DND-41 (cell line): ENCODE measurements at regions not wholly inside any gene's neighbourhood (a gene's known extent, or its start where the extent isn't known, plus 50 kb on each side); places are given as distances from the start of the nearest gene placed in this dataset.

Experiments used
- ATAC-seq: fragments of 200-7000 bp; cut with Tn5 transposase; 3 replicates; pipeline ENCODE4 v1.9.1; 2021; ENCODE audit warnings: low read depth; ENCODE audit not compliant: insufficient read depth
- DNase-seq: peaks from one replicate; pipeline ENCODE4 v3.0.0-alpha.2; 2020
- H2AFZ ChIP-seq: 2 replicates; pipeline ENCODE4 v1.6.0; 2012; ENCODE audit warnings: low read depth, low read length
- H3K27ac ChIP-seq: 2 replicates; pipeline ENCODE4 v1.5.1; 2012; ENCODE audit warnings: low read length, inconsistent platforms
- H3K27me3 ChIP-seq: fragments of 200-600 bp; sonication (generic); 2 replicates; pipeline ENCODE4 v1.6.0; 2012; ENCODE audit warnings: low read length, mild to moderate bottlenecking, inconsistent platforms; ENCODE audit not compliant: insufficient read depth, poor library complexity
- H3K36me3 ChIP-seq: 2 replicates; pipeline ENCODE4 v1.5.1; 2012; ENCODE audit warnings: low read length, inconsistent platforms; ENCODE audit not compliant: insufficient read depth
- H3K4me1 ChIP-seq: 2 replicates; pipeline ENCODE4 v1.5.1; 2012; ENCODE audit warnings: mild to moderate bottlenecking, low read length; ENCODE audit not compliant: insufficient read depth
- H3K4me2 ChIP-seq: 2 replicates; pipeline ENCODE4 v1.6.0; 2012; ENCODE audit warnings: mild to moderate bottlenecking, moderate library complexity, low read length, inconsistent platforms; ENCODE audit not compliant: insufficient read depth
- H3K4me3 ChIP-seq, 2 experiments: fragments of 200-600 bp in 1 of 2; shearing (Covaris generic) in 1 of 2; 2 replicates each; pipeline ENCODE4 v1.5.1; 2012 to 2016; ENCODE audit warnings: inconsistent platforms in 2 of 2, low read length in 2 of 2, mild to moderate bottlenecking in 2 of 2, low read depth in 1 of 2, moderate library complexity in 1 of 2
- H3K79me2 ChIP-seq: 2 replicates; pipeline ENCODE4 v1.6.0; 2012; ENCODE audit warnings: low read length, inconsistent platforms; ENCODE audit not compliant: insufficient read depth
- H3K9ac ChIP-seq: 2 replicates; pipeline ENCODE4 v1.6.0; 2012; ENCODE audit warnings: low read depth, mild to moderate bottlenecking, inconsistent platforms, low read length, moderate library complexity
- H3K9me3 ChIP-seq: 2 replicates; pipeline ENCODE4 v1.5.1; 2012; ENCODE audit warnings: low read length, moderate library complexity, mild to moderate bottlenecking, inconsistent platforms; ENCODE audit not compliant: insufficient read depth, severe bottlenecking
- H4K20me1 ChIP-seq: 2 replicates; pipeline ENCODE4 v1.6.0; 2012; ENCODE audit warnings: low read length; ENCODE audit not compliant: insufficient read depth
- EZH2 ChIP-seq: IDR thresholded peaks from 3 replicates; pipeline ENCODE4 v1.6.1; 2012; ENCODE audit warnings: borderline replicate concordance, low read depth, mild to moderate bottlenecking, moderate library complexity, low read length, inconsistent platforms; ENCODE audit not compliant: severe bottlenecking
- TF ChIP-seq, protein P1 (sequence below): IDR thresholded peaks from 2 replicates; pipeline ENCODE4 v1.5.1; 2012; ENCODE audit warnings: borderline replicate concordance, low read length, moderate library complexity, mild to moderate bottlenecking; ENCODE audit not compliant: poor library complexity, severe bottlenecking; ENCODE audit errors: extremely low read depth

DNA sequence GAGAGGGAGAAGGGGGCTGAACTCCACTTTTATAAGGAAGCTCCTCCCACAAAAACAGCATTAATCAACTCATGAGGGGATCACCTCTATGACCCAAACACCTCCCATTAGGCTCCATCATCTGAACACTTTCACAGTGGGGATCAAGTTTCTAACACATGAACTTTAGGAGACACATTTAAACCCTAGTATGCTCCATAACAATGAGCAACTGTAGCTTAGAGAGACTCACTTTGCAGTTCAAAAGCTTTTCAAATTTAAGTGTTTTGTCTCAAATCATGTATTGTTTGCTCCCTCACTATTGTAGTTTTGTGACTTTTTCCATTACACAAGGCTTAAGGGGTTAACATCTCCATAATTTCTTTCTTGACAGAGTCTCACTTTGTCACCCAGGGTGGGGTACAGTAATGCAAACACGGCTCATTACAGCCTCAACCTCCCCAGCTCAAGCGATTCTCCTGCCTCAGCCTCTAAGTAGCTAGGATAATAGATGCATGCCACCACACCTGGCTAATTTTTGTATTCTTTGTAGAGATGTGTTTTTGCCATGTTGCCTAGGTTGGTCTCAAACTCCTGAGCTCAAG is 352.7 kb upstream of the CDH20 start:
- no peak for ATAC-seq
- no peaks in the 10 kb centered on the region for H4K20me1 ChIP-seq
- no peak overlapping the region for H3K9ac ChIP-seq
- TF ChIP-seq, protein P1, sequence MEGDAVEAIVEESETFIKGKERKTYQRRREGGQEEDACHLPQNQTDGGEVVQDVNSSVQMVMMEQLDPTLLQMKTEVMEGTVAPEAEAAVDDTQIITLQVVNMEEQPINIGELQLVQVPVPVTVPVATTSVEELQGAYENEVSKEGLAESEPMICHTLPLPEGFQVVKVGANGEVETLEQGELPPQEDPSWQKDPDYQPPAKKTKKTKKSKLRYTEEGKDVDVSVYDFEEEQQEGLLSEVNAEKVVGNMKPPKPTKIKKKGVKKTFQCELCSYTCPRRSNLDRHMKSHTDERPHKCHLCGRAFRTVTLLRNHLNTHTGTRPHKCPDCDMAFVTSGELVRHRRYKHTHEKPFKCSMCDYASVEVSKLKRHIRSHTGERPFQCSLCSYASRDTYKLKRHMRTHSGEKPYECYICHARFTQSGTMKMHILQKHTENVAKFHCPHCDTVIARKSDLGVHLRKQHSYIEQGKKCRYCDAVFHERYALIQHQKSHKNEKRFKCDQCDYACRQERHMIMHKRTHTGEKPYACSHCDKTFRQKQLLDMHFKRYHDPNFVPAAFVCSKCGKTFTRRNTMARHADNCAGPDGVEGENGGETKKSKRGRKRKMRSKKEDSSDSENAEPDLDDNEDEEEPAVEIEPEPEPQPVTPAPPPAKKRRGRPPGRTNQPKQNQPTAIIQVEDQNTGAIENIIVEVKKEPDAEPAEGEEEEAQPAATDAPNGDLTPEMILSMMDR: no peak
- no peak for TF ChIP-seq EZH2
- H3K4me2 ChIP-seq: no peak overlapping the region
- DNase-seq: no peak
- H3K4me3 ChIP-seq: no peak overlapping the region
- no peak overlapping the region for H2AFZ ChIP-seq
- H3K4me1 ChIP-seq: no peaks in the 10 kb centered on the region
- H3K27me3 ChIP-seq: no peaks in the 10 kb centered on the region
- H3K9me3 ChIP-seq: no peaks in the 10 kb centered on the region
- no peaks in the 10 kb centered on the region for H3K79me2 ChIP-seq
- H3K36me3 ChIP-seq: no peaks in the 10 kb centered on the region
- H3K27ac ChIP-seq: no peak overlapping the region

DNA sequence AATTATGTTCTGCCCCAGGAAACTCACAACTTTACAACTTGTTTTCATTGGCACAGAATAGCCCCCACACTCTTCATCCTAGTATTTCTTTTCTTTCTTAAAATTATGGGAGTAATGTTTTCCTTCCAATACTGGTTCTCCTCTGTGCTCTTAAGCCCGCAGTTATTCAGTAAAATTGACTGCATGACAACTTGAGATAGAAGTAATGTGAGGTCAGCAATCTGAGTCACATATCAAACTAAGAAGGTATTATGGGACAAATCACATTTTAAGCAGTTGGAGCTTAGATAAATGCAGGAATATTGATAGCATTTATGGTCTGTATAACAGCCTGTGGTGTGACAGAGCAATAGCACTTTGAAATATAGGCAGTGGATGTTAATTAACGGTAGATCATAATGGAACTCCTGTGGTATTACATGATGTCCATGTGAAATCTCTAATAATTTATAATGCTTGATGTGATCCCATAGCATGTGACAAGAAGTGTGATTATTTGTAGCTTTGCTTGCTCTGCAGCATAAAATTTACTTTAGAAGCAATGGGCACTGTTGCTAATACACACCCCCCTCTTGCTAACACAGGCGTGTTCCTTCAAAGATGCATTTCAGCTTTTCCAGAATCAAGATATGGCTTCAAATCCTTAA is 351.4 kb upstream of the CDH20 start:
- H3K27me3 ChIP-seq: no peaks in the 10 kb centered on the region
- ATAC-seq: no peak
- H3K27ac ChIP-seq: no peak overlapping the region
- no peaks in the 10 kb centered on the region for H3K4me1 ChIP-seq
- no peaks in the 10 kb centered on the region for H4K20me1 ChIP-seq
- TF ChIP-seq, protein P1: no peak
- no peak for TF ChIP-seq EZH2
- no peaks in the 10 kb centered on the region for H3K9me3 ChIP-seq
- H3K4me3 ChIP-seq: no peak overlapping the region
- no peak overlapping the region for H3K4me2 ChIP-seq
- no peak for DNase-seq
- H2AFZ ChIP-seq: no peak overlapping the region
- H3K79me2 ChIP-seq: no peaks in the 10 kb centered on the region
- no peaks in the 10 kb centered on the region for H3K36me3 ChIP-seq
- no peak overlapping the region for H3K9ac ChIP-seq

DNA sequence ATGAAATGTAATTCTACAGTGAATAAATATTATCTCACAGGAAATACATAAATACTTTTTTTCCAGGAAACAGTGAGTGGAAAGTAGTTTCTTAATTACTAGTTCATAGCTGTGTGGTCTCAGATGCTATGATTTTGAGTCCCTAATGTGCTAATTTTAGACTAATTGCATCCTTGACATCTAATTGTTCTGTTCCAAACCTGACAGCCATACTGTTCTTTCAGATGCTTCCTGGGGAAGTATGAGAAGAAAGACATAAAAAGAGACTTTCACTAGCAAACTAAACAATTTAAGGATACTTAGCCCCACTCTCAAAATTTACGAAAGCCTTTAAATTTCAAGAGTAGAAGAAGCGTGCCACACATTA is 350.9 kb upstream of the CDH20 start:
- Histone ChIP-seq H3K27ac (no peak overlapping the region), H3K9ac (no peak overlapping the region), H2AFZ (no peak overlapping the region), H3K4me3 (no peak overlapping the region), H3K79me2 (no peaks in the 10 kb centered on the region), H4K20me1 (no peaks in the 10 kb centered on the region), H3K36me3 (no peaks in the 10 kb centered on the region), H3K9me3 (no peaks in the 10 kb centered on the region), H3K4me2 (no peak overlapping the region), H3K4me1 (no peaks in the 10 kb centered on the region), H3K27me3 (no peaks in the 10 kb centered on the region)
- DNase-seq (no peak), ATAC-seq (no peak)
- no peak for TF ChIP-seq EZH2
- TF ChIP-seq, protein P1: no peak
